ENCODE measurements at regions not wholly inside any gene's neighbourhood (a gene's known extent, or its start where the extent isn't known, plus 50 kb on each side); places are given as distances from the start of the nearest gene placed in this dataset.
A peak's percentile ranks its signal among the peaks of the same experiment; 100 is the strongest.

GRCh38 chr4:52372269-52372668, 286.8 kb downstream of the USP46 start:
- DNase-seq (ENCODE audit: low read depth), result no peak
- no peak for TF ChIP-seq CTCF (IDR thresholded peaks at IDR 0.05; ENCODE audit: control insufficient read depth, extremely low read depth, insufficient read depth)
- H3K4me3 ChIP-seq (ENCODE audit: low read depth, low read length), result no peak overlapping the region

- TF ChIP-seq CTCF (IDR thresholded peaks at IDR 0.05; ENCODE audit: control insufficient read depth, extremely low read depth, insufficient read depth), result no peak
- H3K4me3 ChIP-seq (ENCODE audit: low read depth, low read length), result no peak overlapping the region
- no peak for DNase-seq (ENCODE audit: low read depth)
Measured at GRCh38 chr4:52372747-52373146, 286.4 kb downstream of the USP46 start.

- no peak overlapping the region for H3K4me3 ChIP-seq (ENCODE audit: low read depth, low read length)
- no peak for TF ChIP-seq CTCF (IDR thresholded peaks at IDR 0.05; ENCODE audit: control insufficient read depth, extremely low read depth, insufficient read depth)
- DNase-seq (ENCODE audit: low read depth), result no peak
Measured at GRCh38 chr4:52373650-52374049, 285.5 kb downstream of the USP46 start.

GRCh38 chr4:52374877-52375276, 284.2 kb downstream of the USP46 start:
- no peak for DNase-seq (ENCODE audit: low read depth)
- no peak for TF ChIP-seq CTCF (IDR thresholded peaks at IDR 0.05; ENCODE audit: control insufficient read depth, extremely low read depth, insufficient read depth)
- no peak overlapping the region for H3K4me3 ChIP-seq (ENCODE audit: low read depth, low read length)

GRCh38 chr4:52376132-52376704, 282.9 kb downstream of the USP46 start:
- no peak overlapping the region for H3K4me3 ChIP-seq (ENCODE audit: low read depth, low read length)
- peak; percentile 53 for TF ChIP-seq CTCF (IDR thresholded peaks at IDR 0.05; ENCODE audit: control insufficient read depth, extremely low read depth, insufficient read depth)
- DNase-seq (ENCODE audit: low read depth), result no peak

GRCh38 chr4:52377563-52377962, 281.5 kb downstream of the USP46 start:
- DNase-seq (ENCODE audit: low read depth), result no peak
- no peak for TF ChIP-seq CTCF (IDR thresholded peaks at IDR 0.05; ENCODE audit: control insufficient read depth, extremely low read depth, insufficient read depth)

GRCh38 chr4:52407545-52407944, 251.6 kb downstream of the USP46 start:
- no peak for DNase-seq (ENCODE audit: low read depth)
- H3K4me3 ChIP-seq (ENCODE audit: low read depth, low read length), result no peak overlapping the region
- TF ChIP-seq CTCF (IDR thresholded peaks at IDR 0.05; ENCODE audit: control insufficient read depth, extremely low read depth, insufficient read depth), result no peak

More at GRCh38 chr4:52377563-52377962, 281.5 kb downstream of the USP46 start:
- no peak overlapping the region for H3K4me3 ChIP-seq (ENCODE audit: low read depth, low read length)
